Frontal cortex (tissue), 3 donors: ENCODE measurements at regions not wholly inside any gene's neighbourhood (a gene's known extent, or its start where the extent isn't known, plus 50 kb on each side); places are given as distances from the start of the nearest gene placed in this dataset.
A peak's percentile ranks its signal among the peaks of the same experiment; 100 is the strongest.
"Not testable (repeated sequence)": the region's sequence is repeated elsewhere in the genome, so short reads cannot be mapped to it uniquely, and the experiment has no call there.

Experiments
- DNase-seq, 2 donors: peaks; one replicate each; pipeline ENCODE4 v3.0.0; 2012; ENCODE audit warnings: low spot score in 2 of 2
- FAIRE-seq: peaks from 2 replicates; lab custom pipeline; 2012; peaks lifted over from hg19 to GRCh38; lab: Jason Lieb, UNC
- donor health status: control.
- donor health status: control.
- donor health status: control.

GRCh38 chr10:117601716-117602115 is 59.2 kb downstream of the EMX2 start:
- DNase-seq (no peak), FAIRE-seq (no peak)

- no peak for DNase-seq
- FAIRE-seq, result no peak
Observed at GRCh38 chr10:117603081-117603480, 60.5 kb downstream of the EMX2 start.

GRCh38 chr10:117603726-117604125 is 61.2 kb downstream of the EMX2 start:
- no peak for DNase-seq
- FAIRE-seq, result no peak

DNA sequence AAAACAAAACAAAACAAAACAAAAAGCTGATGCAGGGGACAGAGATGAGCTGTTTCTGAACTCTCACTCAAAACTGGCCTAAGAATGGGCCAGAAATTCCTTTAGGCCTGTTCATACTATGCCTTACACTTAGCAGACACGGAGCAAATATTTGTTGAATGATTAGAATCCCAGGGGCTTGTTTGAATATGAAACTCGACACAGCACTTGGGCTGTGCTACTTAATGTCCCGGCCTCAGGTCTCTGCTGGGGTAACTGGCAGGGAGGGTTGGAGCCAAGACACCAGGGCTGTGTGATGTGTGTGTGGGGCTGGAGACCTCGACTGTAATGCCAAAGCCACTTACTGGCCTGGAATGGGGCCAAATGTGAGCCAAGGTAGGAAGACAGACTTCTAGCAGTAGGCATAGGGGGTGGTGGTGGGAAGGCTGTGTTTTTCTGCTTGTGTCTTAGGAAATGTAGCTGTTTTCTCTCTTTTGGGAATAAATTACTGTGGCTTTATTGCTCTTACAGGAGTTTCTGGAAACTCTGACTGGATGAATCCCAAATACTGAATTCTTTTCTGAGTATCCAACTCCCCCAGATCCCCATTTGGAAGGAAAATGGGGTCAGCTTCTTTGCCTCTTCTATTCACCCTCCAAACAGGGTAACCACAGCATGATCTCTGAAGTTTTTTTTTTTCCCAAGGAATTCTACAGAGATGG is 66.7 kb downstream of the EMX2 start:
- DNase-seq, result peak in 1 of 2 donors; percentile 17
- no peak for FAIRE-seq

DNA sequence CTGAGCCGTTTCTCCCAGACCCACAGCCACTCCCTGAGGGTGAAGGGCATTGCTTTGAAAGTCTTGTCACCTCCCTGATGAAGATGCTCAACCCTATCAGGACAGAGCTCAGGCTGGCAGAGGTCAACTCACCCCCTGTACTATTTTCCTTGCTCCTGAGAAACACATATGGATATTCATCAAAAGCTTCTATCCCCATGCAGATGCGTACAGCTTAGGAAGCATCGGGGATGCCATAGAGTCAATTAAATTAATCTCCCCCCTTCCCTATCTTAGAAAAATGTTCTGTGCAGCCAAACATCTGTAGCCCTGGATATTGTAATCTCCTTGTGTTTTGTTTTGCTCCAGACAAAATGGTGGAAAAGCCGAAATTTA is 67.2 kb downstream of the EMX2 start:
- FAIRE-seq (no peak), DNase-seq (no peak)

- FAIRE-seq, result no peak
Observed at GRCh38 chr10:117610321-117610720, 67.8 kb downstream of the EMX2 start.

DNA sequence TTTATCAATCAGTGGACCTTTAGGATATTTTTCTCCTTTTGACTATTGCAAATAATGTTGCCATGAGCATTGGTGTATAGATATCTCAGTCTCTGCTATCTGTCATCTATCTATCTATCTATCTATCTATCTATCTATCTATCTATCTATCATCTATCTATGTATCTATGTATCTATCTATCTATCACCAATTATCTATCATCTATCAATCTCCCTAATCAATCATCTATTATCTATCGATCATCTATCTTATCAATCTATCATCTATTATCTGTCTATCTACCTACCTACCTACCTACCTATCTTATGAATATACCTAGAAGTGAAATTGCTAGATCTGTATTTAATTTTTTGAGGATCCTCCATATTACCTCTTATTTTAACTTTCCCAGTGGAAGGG is 69.6 kb downstream of the EMX2 start:
- no peak for FAIRE-seq
- no peak for DNase-seq

More at GRCh38 chr10:117610321-117610720, 67.8 kb downstream of the EMX2 start:
- DNase-seq, result no peak

DNA sequence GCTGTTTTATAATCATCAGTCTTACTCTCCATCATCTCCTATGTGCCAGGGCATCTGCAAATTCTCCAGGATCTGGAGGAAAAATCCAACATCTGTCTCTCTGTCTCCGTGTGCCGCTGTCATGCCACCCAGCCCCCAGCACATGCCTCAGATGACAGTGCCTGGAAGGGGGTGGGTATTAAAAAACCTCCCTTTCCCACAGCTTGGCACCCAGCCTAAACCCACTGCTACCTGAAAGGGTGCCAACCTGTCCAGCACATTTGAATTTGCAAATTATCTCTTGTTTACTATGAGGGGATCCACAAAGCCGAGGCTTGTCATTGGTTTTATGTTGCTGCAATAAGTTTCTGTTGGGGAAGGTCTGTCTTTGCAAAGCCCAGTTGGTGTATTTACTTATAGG is 73.1 kb downstream of the EMX2 start:
- no peak for DNase-seq
- no peak for FAIRE-seq

DNA sequence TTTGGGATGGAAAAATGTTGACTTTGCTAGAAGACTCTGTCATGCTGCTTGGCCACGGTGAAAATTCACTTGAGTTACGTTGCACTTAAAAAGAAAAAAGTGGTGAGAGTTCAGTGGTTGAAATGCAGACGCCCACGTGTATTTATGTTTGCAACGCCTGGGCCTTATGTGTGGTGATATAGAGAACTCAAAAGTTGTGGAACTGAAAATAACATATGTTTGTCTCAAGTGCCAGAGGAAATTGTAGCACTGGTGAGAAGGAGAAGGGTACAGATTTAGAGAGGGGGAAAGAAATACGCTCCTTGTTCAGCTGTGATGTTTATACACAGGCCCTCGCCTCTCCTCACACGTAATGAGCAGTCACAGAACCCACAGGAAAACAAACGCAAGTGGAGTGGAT is 73.6 kb downstream of the EMX2 start:
- FAIRE-seq, result no peak
- DNase-seq, result no peak

GRCh38 chr10:117617086-117617485 is 74.5 kb downstream of the EMX2 start:
- no peak for DNase-seq
- FAIRE-seq, result no peak

- DNase-seq (no peak), FAIRE-seq (no peak)
Observed at GRCh38 chr10:117617659-117618058, 75.1 kb downstream of the EMX2 start.

DNA sequence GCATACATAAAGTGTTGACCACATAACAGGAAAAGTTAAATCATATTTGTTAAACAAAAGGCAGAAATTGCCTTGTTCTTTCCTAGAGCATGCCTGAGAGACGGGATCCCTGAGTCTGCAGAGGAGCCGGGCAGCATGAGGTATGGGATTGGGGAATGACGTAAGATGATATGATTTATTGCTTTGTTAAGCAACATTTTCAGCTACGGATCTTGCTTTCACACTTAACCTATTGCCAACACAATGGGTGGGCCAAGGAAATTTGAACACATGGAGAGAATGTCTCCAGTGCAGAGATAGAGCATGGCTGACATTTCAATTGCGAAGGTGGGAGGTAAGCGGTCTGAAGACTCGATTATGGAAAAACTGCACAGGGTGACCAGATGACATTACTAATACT is 76.7 kb downstream of the EMX2 start:
- FAIRE-seq, result no peak

DNA sequence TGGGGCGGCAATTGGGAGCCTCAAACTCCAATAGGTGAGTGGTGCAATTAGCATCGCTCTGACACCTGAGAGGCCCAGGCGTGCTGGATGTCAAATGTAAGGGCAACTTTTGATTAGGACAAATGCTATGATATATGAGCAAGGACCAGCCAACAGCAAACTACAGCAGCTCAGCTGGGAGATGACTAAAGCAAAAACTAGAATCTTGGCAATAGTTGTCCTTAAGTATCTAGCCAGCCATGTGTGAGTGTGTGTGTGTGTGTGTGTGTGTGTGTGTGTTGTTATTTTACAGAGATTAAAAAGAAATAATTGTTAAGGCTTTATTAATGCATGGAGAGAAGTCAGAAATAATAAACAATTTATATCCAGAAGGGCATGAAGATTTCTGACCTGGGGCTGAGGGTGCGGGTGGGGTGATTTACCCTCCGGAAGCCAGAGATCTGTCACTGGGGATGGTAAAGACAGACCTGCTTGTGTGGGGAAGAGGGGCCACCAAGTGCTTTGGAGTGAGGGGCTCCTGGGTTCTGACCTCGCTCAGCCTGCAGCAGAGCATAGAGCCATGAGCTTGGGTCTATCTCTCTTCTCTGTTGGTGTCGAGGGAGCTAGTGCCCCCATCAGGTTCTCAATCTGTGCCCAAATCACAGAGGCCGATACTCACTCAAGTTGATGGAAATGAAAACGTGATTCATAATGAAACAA is 77.3 kb downstream of the EMX2 start:
- FAIRE-seq (no peak), DNase-seq (no peak)

More for the DNA sequence above, 76.7 kb downstream of the EMX2 start:
- DNase-seq, result no peak

GRCh38 chr10:117621196-117621595 is 78.7 kb downstream of the EMX2 start:
- FAIRE-seq, result no peak

DNA sequence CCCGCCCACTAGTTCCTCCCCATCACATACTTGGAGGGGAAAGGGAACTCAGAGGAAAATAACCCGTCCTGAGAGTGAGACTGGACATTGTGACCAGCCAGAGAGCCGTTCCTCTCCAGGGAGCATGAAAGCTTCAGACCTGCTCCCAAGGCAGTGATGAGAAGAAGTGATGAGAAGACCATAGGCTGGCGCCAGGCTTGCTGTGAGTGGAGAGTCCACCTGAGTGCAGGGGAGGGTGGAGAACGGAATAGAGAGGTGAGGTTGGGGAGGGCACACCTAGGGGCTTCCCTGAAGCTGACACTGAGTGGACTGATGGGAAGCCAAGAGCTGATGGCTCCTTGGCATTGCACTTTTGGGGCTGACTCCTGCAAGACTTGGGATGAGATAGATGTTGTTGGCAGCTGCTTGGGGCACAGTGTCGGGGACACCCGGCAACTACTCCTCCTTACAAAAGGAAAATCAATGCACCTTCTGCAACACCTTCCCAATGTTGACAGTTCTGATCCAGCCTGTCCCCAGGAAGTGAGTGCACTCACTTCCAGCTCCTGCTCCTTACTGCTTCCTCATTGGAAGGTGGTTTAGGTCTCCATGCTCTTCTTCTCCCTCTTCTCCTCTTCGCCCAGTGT is 79.4 kb downstream of the EMX2 start:
- FAIRE-seq, result no peak
- no peak for DNase-seq

More at GRCh38 chr10:117621196-117621595, 78.7 kb downstream of the EMX2 start:
- DNase-seq, result no peak

DNA sequence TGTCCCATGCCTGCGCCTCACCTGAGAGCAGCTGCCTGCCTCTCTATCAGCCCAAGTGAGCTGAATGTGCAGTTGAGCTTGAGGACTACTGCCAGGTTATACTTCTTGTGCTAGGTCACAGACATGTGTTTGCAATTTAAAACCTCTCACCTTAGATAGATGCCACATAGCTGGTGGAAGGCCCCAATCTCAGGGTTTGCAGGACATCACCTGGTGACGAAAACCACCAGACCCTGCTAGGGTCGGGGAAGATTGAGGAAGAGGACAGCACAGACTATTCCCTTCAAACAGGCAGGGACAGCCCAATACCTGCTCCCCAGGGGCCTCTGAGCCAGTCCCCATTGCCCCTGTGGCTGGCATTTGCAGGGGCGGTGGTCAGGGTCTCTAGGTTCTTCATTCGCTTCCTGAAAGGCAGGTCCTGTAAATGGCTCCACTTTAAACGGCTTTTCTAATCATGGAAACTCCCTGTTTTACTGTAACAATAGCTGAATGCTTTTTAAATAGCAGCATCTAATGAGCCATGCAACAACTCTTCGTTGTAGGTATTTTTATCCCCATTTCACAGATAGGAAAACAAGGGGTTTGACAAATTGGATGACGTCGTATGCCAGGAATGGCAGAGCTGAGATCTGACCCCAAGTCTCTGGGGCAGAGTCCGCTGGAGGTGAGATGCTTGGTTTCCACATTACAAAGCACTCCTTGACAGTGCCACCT is 80.1 kb downstream of the EMX2 start:
- FAIRE-seq, result no peak
- DNase-seq, result no peak

DNA sequence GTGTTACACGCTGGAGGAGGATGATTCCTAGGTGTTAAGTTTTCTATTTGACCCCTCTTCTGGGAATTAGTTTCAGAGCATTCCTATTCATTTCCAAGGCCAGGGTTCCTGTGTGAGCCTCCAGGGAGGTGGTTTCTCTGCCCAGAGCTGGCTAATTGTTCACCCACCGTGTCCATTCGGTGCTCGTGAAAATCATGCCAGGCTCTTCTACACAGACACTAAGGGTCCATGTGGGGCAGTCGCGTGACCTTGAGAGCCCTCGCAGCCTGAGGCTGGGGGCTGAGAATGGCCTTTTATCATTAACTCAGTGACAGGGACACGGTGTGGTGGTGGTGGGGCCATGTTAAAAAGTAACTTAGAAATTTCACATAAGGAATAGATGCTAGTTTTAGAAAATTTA is 83.7 kb downstream of the EMX2 start:
- no peak for DNase-seq
- FAIRE-seq, result no peak

DNA sequence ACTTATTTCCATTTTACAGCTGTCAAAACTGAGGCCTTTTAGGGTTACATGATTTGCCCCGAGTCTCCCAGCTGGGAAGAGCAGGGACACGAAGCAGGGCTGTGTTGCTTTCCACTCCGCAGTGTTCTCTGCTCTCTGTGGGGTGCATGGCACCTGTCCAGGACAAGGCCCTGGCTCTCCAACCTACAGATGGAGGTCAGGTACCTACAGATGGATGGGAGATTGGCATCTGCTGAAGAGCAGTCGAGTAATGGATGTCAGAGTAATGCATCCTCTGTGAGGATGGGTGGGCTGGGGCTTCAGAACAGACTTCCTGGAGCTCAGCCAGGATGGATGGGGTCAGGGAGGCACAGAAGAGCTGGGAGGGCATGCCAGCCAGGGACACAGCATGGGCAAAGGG is 85.0 kb downstream of the EMX2 start:
- FAIRE-seq, result no peak
- no peak for DNase-seq

- not testable (repeated sequence) for DNase-seq, FAIRE-seq
Observed at GRCh38 chr10:117629717-117630116, 87.2 kb downstream of the EMX2 start.

DNA sequence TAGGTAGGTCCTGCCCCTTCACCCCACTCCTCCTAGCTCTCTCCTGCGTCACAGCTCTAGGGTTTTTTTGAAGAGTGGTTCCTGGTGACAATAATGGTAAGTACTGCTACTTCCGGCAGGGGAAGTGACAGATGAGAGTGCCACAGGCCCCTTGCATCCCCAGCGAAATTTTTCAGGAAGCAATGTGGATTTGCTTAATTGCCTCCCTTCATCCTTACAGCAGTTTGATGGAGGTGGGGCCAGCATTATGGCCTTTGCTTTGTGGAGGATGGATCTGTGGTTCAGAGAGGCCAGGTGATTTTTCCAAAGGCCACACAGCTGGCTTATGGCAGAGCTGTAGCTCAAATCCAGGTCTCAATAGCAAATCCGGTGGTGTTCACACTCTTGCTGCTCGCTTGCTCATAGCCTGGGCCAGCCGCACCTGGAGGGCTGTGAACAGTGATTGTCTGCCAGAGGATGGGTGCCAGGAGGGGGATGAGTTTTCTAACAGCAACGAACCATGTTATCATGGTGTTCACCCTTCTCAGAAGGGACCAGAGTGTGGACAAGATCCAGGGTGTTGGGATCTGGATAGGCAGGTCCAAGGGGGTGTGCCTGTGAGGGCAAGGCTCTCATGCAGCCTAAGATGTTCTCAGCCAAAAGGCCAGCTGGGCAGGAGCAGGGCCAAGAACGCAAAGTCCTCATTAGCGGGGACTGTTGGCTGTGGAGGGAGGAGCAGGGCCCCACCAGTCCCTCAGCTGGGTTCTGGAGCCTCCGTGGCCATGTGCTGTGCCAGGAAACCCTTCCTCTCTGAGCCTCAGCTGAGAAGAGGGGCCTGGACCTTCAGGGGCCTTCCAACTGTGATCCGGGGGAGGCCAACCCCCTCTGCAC is 89.0 kb downstream of the EMX2 start:
- FAIRE-seq (no peak), DNase-seq (peak in 1 of 2 donors; percentile 20)
